ENCODE measurements at regions not wholly inside any gene's neighbourhood (a gene's known extent, or its start where the extent isn't known, plus 50 kb on each side); places are given as distances from the start of the nearest gene placed in this dataset.

DNA sequence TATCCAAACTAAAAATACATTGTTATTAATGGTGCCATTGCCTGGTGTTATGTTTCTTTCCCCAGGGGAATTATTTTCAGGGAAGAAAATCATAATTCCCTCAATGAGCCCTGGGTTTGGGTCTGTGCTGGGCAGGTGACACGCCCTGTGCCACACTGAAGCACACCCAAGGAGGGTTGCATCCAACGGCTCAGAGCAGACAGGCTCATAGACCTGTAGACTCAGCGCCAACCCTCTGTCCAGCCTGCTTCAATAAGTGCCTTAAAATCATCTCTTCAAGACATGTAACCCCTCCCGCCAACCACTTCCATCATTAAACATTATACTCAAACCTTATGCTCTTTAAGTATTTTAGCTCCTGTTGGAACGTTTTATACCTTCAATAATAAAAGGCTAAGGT is 225.3 kb upstream of the CDH4 start:
- ATAC-seq (no peak), DNase-seq (no peak)
- no peak overlapping the region for H3K4me3 ChIP-seq
- no peaks in the 10 kb centered on the region for H3K36me3 ChIP-seq
- peaks cover 0 to 18% (median 5%) of the 10 kb centered on the region in 7 donors for H3K27me3 ChIP-seq
- no peaks in the 10 kb centered on the region for H3K4me1 ChIP-seq
- intact Hi-C loops (cut with DNase I) = no loop called here
- no peak overlapping the region for H3K27ac ChIP-seq
- 68 to 77% methylated on average over 5 of the region's 5 CpGs for WGBS, 2 donors
- peaks cover 0 to 13% (median 0%) of the 10 kb centered on the region in 11 donors for H3K9me3 ChIP-seq
- TF ChIP-seq, protein P1, sequence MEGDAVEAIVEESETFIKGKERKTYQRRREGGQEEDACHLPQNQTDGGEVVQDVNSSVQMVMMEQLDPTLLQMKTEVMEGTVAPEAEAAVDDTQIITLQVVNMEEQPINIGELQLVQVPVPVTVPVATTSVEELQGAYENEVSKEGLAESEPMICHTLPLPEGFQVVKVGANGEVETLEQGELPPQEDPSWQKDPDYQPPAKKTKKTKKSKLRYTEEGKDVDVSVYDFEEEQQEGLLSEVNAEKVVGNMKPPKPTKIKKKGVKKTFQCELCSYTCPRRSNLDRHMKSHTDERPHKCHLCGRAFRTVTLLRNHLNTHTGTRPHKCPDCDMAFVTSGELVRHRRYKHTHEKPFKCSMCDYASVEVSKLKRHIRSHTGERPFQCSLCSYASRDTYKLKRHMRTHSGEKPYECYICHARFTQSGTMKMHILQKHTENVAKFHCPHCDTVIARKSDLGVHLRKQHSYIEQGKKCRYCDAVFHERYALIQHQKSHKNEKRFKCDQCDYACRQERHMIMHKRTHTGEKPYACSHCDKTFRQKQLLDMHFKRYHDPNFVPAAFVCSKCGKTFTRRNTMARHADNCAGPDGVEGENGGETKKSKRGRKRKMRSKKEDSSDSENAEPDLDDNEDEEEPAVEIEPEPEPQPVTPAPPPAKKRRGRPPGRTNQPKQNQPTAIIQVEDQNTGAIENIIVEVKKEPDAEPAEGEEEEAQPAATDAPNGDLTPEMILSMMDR (IDR thresholded peaks at IDR 0.05) = no peak

DNA sequence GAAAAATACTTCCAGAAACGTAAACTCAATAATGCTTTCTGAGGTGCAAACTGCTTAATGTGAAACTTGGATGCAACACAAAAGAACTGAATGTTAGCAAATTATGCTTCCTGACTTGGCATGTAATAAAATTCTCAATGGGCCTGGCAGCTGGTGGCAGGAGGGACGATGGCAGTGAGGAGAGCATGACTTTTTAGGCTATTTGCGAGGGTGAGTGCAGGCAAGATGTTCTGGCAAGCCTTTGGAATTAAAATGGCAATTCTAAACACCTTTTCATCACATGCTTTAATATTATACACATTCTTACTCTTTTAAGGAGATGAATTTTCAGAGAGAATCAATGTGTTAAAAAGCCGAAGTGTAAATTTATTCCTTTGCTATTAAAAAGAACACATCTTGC is 224.8 kb upstream of the CDH4 start:
- no peaks in the 10 kb centered on the region for H3K4me1 ChIP-seq
- no peaks in the 10 kb centered on the region for H3K36me3 ChIP-seq
- TF ChIP-seq, protein P1 (IDR thresholded peaks at IDR 0.05) = no peak
- intact Hi-C loops (cut with DNase I) = no loop called here
- H3K4me3 ChIP-seq = no peak overlapping the region
- peaks cover 0 to 13% (median 0%) of the 10 kb centered on the region in 11 donors for H3K9me3 ChIP-seq
- DNase-seq (no peak), ATAC-seq (no peak)
- peaks cover 0 to 18% (median 5%) of the 10 kb centered on the region in 7 donors for H3K27me3 ChIP-seq
- 77 to 79% methylated on average over 4 of the region's 4 CpGs for WGBS, 2 donors
- no peak overlapping the region for H3K27ac ChIP-seq

DNA sequence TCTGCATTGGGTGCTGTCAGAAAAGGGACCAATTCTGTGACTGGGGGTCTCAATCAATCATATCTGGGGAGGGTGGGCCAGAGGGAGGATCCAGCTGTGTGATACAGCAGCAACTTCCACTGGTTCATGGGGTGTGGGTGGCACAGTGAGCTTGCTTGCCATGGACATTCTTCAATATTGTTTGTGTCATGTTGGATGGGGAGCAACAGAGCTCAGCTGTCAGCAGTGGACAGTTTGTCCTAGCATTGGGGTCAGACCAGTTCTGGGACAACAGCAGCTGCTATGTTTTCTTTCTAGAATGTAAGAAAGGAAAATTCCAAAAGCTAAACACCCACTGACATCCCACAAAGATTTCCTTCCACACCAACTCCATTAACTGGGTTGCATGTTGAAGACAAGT is 221.9 kb upstream of the CDH4 start:
- peaks cover 0 to 30% (median 0%) of the 10 kb centered on the region in 11 donors for H3K9me3 ChIP-seq
- no peak overlapping the region for H3K27ac ChIP-seq
- DNase-seq (no peak), ATAC-seq (no peak)
- H3K4me3 ChIP-seq = no peak overlapping the region
- H3K4me1 ChIP-seq = no peaks in the 10 kb centered on the region
- H3K36me3 ChIP-seq = no peaks in the 10 kb centered on the region
- intact Hi-C loops (cut with DNase I) = no loop called here
- TF ChIP-seq, protein P1 (IDR thresholded peaks at IDR 0.05) = no peak
- peaks cover 0 to 12% (median 0%) of the 10 kb centered on the region in 7 donors for H3K27me3 ChIP-seq

DNA sequence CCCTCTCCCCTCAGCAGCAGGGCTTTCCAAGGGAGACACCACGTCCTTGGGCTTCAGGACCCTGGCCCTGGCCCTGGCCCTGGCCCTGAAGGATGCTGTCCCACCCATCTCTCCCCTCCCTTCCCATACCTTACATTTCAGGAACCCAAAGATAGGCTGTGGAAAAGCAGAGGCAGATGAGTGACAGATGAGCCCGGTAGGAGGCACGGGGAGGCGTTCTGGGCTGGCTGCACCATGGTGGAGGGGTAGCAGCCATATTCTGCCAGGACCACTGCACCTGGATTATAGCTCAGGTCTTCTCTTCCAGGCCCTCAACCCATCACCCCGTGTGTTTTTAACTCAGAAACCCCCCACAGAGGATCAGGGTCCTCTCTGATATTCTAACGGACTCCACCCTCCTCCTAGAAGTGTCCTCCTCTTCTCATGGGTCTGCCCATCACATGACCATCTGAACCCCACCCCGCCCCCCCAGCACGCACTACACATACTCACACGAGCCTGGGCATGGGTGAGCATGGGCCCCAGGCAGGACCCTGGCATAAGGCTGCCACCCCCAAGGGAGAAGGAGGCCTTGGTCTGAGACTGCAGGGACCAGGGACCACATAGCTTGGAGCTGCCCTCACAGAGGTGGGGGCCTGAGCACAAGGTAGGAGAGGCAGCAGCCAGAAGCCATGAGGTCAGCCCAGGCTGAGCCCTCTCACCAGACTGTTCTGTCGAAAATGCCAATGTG is 220.8 kb upstream of the CDH4 start:
- intact Hi-C loops (cut with DNase I) = no loop called here
- Histone ChIP-seq H3K27me3 (peaks cover 0 to 4% (median 0%) of the 10 kb centered on the region in 7 donors), H3K4me1 (no peaks in the 10 kb centered on the region), H3K27ac (no peak overlapping the region), H3K36me3 (no peaks in the 10 kb centered on the region), H3K9me3 (peaks cover 0 to 30% (median 0%) of the 10 kb centered on the region in 11 donors), H3K4me3 (no peak overlapping the region)
- 40 to 59% methylated on average over 10 of the region's 10 CpGs for WGBS, 2 donors
- ATAC-seq (no peak), DNase-seq (no peak)
- TF ChIP-seq, protein P1 (IDR thresholded peaks at IDR 0.05) = no peak

Measured in heart right ventricle (tissue), 16 donors.